HG02623 (cell line): ENCODE measurements at regions not wholly inside any gene's neighbourhood (a gene's known extent, or its start where the extent isn't known, plus 50 kb on each side); places are given as distances from the start of the nearest gene placed in this dataset.
"Not testable (repeated sequence)": the region's sequence is repeated elsewhere in the genome, so short reads cannot be mapped to it uniquely, and the experiment has no call there.

ENCODE experiments used
- ATAC-seq: cut with Tn5 transposase; IDR thresholded peaks from one replicate; pipeline ENCODE4 v1.9.1; 2021; ENCODE audit warnings: moderate library complexity; ENCODE audit not compliant: unreplicated experiment

DNA sequence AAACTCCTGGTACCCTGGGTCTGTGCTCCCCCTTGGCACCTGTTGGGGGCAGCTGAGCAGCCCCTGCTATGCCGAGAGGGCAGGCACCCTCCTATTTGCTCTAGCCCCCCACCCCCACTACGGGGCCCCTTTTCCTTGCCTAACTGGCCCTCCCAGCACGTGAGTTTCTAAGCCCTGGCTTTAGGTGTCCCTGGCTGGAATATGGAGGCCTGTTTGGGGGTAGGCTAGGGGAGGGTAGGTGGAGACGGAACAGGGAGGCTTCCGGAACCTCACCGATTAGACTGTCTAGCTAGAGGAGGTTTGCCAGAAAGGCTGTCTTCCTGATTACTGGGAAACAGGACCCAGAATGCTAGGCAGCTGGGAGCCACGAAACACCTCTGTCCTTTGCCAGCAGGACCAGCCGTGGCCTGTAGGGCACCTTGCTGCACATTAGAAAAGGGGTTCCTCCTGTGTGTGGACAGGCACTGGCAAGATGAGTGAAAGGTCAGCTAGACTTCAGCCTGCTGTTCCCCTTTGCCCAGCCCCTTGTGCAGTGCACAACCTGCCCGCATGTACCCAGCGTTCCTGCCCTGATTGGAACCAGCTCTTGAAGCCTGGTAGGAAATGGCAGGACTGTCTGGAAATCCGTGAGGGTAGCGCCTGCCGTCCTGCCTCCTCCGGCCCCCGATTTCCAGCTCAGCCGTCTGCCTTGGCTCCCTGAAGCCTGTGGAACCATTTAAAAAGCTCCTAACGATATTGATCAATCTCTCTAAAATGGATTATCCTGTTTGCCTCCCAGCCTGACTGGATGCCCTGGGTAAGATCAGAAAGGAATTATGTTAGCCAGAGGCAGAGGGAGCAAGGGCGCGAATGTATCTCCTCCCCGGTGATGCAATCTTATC is 83.4 kb upstream of the GSE1 start:
- ATAC-seq, result no peak

DNA sequence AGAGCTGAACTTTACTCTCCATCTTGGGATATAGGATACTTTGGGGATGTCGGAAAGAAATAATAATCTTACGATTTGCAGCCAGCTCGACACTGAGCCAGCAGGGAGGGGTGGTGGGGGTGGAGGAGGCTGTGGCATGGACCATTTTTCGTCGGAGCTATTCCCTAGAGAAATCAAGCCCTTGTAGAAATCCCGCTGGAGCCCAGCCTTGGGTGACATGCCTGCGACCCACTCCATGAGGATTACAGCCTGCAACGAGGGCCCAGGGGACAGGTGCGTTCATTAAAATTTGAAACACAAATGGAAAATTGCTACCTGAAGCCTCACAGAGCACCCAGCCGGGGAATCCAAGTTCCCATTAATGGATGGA is 82.8 kb upstream of the GSE1 start:
- no peak for ATAC-seq

DNA sequence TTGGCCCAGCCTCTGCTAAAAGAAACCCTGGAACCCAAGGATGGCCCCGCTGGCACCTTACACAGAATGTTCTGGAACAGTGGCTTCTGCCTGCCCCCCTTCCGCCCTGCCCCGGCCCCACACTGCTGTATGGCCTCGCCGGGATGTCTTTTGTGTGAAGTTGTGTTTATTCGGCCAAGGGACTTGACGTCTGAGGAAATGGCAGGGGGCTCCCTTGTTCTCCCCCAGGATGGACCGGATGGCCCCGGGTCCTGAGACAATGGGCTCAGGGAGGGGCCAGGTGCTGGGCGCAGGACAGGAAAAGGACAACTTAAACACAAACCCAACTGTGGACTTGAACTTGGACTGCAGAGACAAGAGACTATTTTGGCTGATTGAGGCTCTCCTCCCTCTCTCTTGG is 81.6 kb upstream of the GSE1 start:
- no peak for ATAC-seq

DNA sequence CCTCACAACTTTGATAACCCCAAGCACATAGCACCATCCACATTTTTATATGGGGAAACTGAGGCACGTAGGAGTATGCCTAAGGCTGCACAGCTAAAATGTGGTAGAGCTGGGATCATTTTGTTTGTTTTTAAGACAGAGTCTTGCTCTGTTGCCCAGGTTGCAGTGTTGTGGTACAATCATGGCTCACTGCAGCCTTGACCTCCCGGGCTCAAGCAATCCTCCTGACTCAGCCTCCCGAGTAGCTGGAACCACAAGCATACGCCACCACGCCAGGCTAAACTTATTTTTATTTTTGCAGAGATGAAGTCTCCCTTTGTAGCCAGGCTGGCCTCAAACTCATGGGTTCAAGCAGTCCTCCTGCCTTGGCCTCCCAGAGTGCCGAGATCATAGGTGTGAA is 81.0 kb upstream of the GSE1 start:
- ATAC-seq, result no peak

DNA sequence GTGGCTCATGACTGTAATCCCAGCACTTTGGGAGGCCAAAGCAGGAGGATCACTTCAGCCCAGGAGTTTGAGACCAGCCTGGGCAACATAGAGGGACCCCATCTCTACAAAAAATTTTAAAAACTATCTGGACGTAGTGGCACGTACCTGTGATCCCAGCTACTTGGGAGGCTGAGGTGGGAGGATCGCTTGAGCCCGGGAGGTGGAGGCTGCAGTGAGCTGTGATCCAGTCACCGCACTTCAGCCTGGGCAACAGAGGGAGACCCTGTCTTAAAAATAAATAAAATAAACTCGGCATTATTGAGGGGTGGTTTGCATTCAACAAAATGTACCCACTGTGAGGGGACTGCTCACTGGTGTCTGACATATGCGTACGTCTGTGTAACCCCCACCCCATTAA is 79.5 kb upstream of the GSE1 start:
- not testable (repeated sequence) for ATAC-seq

DNA sequence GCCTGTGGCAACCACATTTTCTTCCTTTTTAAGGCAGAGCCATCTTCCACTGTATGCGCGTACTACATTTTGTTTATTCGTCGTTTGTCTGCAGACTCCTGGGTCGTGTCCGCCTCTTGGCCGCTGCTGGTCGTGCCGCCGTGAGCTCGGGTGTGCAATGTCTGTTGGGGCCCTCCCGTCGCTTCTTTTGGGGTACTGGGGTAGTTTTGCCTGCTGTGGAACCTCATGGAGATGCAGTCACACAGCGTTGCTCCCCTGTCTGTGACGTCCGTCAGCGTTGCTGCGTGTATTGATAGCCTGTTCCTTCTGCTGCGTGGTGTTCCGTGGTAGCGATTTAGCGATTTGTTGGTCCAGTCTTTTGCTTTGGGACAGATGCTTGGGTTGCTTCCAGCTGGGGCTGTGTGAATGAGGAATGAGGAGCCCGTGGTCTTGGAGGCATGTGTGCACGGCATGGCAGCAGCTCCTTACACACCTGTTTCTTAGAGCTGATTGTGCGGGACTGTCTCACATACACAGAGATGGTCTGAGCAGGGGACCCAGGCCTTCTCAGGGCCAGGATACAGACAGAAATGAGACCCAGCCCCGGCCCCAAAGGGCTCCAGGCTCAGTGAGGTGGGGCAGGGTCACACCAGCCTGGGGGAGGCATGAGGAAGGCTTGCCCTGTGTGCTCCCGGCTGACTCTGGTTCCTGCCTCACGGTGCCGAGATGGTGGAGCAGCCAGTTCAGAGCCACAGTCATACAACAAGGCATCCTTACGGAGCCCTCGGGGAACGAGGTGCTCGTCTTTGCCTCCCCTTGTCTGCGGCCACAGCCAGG is 78.4 kb upstream of the GSE1 start:
- no peak for ATAC-seq

DNA sequence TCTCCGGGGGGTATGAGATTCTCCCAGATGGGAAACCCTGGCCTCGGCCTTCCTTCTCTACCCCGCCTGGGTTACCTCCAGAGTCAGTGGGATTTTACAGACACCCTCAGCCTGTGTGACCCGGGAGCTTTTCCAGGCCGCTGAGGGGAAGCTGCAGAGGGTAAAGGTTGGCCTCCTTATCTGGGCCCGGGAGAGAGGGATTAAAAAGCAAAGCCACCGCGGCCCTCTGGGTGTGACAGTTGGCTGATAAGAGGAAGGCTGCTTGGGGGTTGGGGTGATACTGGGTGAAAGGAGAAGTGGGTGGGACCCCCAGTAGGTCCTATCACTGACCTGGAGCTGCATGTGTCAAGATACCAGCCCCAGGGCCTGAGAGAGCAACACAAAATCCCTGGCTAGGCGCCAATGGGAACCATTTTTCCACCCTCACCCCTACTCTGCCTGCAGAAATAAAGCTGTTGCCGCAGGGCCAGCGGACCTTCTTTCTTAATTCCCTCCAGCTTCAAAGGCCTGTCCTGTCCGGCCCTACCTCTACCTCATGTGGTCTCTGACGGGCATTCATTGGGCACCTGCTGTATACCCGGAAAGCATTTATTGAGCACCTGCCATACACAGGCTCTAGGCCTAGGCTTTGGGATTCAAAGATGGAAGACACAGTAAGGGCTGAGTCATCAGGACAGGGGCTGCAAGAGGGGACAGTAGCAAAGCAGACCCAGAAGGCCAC is 77.6 kb upstream of the GSE1 start:
- no peak for ATAC-seq

DNA sequence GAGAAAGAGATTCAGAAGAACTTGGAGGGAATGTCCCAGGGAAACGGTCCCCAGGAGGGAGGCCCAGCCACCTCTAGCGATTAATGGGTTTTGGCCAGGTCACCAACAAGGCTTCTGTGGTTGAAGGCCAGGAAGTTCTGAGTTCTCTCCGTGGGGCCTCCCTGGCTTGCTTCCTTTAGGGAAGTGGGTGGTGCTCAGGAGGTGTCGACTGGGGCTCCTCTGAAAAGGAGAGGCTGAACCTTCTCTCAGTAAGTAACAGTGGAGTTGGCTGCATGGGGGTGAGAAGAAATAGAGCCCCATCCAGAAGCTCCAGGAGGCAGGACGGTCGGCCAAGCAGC is 77.1 kb upstream of the GSE1 start:
- ATAC-seq, result no peak

DNA sequence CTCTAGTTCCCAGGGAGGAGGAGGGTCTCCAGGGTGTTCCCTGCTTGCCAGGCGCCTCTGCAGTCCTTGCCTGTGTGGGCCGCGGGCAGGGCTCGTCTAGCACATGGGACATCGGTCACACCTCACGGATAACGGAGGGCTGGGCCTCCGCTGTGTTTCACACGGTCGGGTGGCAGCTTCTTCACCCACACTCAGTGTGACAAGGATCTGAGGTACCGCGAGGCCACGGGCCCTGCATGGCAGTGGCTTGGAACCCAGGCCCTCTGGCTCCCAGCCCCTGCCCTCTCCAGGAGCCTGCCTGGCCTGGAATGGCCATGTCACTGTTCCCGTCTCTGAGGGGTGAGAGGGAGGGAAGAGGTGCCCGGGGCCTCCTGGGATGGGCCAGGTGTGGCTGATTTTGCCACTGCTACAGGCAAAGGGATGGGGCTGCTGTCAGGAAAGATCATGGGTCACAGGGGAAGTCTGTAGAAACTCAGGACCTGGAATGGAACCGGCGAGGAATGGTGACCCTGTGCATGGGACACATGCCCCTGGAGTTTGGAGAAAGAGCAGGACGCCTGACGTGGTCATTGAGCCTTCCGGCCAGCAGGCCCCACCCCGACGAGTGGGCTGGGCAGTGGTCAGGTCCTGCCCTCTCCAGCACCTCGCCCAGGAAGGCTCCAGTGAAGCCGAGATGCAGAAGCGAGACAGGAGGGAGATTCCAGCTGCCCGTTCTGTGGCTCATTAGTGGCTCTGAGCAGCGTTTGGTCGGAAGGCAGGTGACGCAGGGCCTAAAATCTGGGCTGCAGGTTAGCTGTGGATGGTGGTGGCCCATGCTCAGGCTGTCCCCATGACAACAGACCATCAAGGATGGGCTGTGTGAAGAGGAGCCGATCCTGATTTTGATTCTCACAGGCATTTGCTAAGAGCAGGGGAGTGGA is 76.5 kb upstream of the GSE1 start:
- ATAC-seq, result no peak

DNA sequence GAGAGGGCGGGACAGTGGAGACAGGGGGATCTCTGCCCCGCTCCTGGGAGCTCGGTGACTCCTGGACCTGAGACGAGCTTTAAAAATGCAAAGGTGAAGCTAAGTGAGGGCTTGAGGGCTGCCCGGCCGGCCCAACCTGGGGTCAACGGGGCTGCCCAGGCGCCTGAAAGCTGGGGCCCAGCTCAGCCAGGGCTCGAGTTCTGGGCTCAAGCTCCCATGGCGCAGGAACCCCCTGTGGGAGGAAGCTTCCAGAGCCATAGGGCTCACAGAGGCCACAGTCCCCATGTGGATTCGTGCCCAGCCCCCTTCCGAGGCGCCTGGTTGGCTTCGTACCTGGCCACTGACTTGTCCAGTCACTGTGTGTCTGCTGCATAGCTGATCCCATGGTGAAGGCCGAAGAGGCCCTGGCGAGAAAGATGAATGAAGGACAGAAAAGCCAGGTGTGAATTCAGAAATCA is 75.8 kb upstream of the GSE1 start:
- no peak for ATAC-seq

DNA sequence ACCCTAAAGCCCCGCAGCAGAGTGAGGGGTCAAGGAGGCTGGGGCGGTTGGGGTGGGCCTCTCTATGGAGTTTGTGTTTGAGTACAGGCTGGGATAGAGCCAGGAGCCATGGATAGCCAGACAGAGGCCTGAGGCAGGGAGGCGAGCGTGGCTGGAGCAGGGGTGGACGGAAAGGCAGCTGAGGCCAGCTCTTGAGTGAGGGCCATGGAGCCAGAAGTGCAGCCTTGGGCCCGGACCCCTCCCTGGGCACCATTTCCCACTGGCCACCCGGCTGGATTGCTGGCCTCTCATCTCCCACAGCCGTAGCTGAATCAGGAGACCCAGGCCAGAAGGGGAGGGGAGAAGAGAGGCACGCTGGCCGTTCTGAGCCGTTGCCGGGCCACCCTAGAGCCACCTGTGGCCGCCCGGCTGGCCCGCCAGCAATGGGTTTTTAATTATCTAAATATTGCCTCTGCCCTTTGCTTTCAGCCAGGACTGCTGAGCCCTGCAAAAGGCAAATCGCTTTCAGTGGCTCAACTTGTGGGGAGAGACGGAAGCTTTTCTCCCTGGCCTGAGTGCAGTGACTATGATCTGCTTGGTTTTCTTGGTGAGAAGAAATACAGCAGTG is 75.2 kb upstream of the GSE1 start:
- no peak for ATAC-seq

DNA sequence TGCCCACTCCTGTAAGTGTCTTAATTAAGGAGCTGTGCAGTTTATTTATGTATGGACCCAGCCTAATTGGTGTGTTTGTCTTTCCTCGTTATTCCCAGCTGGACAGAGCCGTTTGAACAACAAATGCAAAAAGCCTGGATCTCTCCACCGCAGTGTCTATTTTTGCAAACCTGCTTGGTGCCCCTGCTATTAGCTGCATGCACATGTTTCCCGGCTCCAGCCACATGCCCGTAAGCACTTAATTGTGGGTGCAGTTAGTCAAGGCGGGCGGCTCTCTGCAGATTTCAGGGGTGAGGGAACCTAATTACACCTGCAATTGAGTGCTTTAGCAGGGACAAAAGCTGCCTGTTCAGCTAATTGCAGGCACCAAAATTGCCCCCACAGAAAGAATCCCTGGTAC is 74.0 kb upstream of the GSE1 start:
- no peak for ATAC-seq

DNA sequence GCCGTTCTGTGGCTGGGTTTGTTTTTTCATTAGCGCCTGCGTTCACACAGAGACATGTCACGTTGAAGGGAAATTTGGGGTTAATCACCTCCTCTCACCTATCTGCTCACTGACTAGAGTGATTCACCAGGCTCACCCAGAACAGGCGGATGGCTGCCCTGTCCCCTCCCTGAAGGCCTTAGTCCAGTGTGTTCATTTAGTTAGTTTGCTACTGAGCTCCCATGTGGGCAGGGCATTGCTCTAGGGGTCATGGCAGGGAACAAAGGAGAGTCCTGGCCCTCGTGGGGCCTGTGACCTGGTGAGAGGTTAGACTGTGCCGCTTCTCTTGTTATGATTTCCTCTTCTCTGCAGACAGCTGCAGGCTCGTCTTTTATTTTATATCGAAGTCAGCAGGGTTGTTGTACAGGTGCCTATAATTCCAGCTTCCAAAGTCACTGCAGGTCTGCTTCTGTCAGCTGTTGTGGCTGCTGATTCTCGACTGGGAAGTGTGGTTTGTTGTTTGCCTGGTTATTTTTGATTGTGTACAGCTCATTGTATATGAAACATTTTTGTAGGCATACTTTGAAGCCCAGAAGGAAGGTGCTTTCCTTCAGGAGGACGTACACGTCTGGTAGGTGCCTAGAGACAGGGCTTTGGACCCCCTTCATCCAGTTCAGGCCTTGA is 73.4 kb upstream of the GSE1 start:
- no peak for ATAC-seq

DNA sequence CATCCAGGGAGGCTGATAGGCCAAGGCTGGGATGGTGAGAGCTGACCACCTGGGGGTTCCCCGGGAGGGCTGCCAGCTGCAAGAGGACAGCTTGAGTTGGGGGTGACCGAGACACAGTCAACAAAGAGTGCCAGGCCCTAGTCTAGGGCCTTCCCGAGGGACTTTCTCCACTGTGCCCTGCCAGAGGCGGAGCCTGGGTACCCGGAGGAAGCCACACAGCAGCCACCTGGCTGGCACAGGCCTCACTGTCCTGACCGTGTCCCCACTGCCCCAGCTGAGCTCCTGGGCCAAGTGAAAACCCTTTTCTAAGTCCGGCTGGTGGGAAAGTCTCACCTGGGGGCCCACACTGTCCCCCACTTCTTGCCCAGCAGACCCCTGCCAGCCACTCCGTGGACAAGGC is 71.9 kb upstream of the GSE1 start:
- ATAC-seq, result no peak

DNA sequence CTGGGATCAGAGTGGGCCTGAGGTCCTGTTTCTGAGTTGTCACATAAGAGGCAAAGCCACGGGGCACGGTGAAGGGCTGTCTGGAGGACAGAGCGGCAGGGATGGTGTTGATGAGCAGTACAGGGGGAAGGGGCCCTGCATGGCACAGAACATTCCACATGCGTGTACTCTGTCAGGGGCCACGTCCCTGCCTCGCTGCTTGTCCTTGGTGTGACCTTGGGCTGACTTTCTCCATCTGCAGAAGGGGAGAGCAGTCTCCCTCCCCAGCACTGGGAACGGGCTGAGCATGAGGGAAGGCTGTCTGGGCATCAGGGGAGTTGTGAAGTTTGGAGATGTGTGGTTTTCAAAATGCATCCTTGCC is 71.5 kb upstream of the GSE1 start:
- ATAC-seq, result no peak

DNA sequence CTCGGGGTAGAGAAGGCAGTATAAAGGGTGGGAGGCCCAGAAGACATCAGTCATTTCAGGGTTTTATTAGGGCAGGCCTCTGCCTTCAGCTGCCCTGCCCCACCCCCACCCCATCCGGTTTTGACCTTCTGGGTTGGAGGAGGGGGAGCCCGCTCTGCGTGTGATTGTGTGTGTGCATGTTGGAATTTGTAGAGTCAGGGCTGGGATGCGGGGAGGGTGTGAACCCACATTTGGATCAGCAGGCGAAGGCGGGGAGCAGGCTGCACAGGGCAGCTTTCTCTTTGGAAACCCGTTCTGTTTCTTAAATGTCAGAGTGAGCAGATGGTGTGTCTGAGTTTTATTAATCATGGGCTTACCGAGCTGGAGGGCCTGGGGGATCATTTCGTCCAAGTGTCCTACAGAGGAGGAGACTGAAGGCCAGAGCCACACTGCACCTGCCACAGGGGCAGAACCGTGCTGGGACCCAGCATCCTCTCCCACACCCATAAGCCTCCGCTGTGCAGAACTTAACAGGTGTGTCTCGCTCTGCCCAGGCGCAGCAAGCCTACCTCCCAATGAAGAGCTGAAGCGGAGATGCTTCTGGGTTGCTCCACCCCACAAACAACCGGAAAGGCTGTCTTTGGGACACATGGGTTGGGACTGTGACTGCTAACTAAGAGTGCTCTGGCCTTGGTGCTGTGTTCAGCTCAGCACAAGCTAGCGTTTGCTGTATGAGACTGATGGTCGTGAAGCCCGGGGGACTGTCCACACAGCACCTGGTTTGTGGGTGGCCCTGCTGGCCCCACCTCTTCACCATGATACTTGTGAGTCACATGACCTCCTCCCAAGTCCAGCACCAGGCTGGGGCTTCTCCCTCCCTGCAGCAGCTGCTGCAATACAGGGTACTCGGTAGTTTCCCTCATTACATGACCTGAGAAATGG is 70.9 kb upstream of the GSE1 start:
- no peak for ATAC-seq

DNA sequence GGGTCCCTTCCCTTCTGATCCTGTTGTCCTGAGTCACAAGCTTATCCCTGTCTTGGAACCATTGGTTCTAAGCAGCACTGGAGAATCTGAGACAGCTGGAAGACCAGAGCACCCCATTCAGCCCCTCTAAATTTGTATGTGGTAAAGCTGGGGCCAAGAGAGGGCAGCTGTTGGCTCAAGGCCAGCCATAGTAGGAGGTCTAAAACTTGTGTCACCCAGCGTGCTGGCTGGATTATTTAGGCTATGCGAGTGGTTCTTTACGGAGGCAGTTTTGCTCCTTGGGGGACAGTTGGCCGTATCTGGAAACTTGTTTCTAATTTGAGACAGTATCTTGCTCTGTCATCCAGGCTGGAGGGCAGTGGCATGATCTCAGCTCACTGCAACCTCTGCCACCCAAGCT is 69.6 kb upstream of the GSE1 start:
- ATAC-seq, result no peak

DNA sequence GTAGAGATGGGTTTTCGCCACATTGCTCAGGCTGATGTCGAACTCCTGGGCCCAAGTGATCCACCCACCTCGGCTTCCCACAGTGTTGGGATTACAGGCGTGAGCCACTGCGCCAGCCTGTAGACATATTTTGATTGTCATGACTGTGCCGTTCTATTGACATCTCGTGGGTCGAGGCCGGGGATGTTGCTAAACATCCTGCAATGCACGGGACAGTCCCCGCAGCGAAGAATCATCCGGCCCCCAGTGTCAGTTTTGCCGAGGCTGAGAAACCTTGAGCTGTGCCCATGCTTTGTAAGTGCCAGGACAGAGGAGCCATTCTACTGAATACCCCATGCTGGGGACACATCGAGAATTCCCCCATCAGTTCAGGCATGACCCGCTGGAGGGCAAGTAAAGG is 69.1 kb upstream of the GSE1 start:
- no peak for ATAC-seq

DNA sequence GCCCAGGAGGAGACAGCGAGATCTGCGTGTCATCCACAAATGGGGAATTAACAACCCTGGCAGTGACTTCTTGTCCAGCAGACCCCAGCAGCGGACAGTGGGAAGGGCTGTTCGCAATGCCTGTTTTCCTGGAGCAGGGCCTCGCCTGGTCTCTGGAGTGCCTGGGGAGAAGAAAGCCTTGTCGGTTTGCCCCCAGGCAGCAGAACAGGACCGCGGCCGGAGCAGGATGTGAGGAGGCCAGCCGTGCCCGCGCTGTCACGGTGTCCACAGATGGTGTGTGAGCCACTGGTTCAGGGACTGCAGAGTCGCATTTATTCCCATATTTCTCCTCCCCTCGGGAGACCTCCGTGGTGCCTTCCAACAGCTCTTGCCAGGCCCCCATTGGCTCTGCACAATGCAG is 68.5 kb upstream of the GSE1 start:
- ATAC-seq, result no peak
